ENCODE measurements at regions not wholly inside any gene's neighbourhood (a gene's known extent, or its start where the extent isn't known, plus 50 kb on each side); places are given as distances from the start of the nearest gene placed in this dataset.

DNA sequence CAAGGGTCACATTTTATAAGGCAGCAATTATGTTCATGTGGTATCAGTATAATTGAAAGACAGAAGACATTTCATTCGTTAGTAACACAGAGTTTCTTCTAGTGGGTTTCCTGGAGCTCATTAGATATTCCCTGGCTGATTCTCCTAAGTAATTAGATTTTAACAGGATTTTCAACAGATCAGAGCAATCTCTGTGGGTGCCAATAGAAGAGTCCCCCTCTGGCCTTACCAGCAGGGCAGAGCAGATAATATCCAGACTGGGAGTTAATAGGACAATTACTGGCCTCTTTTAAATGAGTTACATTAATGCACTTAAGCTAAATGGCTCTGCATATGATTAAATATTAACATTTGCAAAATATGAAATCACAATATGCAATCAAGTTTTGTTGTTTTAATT lies 74.2 kb upstream of the FOXD3 start:
- no peak overlapping the region for H3K27ac ChIP-seq (ENCODE audit: low read depth, low read length)
- no peak overlapping the region for H2AFZ ChIP-seq (ENCODE audit: low read length)
- H4K20me1 ChIP-seq (ENCODE audit: insufficient read depth, low read length), result no peaks in the 10 kb centered on the region
- H3K4me3 ChIP-seq (ENCODE audit: insufficient read depth, low read length), result no peak overlapping the region
- no peaks in the 10 kb centered on the region for H3K27me3 ChIP-seq (ENCODE audit: insufficient read depth, low read length)
- no peaks in the 10 kb centered on the region for H3K9me3 ChIP-seq (ENCODE audit: low read depth, low read length)
- H3K4me1 ChIP-seq (ENCODE audit: insufficient read depth, low read length), result no peaks in the 10 kb centered on the region
- TF ChIP-seq CTCF (IDR thresholded peaks at IDR 0.05; ENCODE audit: extremely low read depth, low read depth, low read length), result no peak
- DNase-seq (ENCODE audit: insufficient read length, low spot score, missing footprints), result no peak
- H3K4me2 ChIP-seq (ENCODE audit: insufficient read depth, low read length), result no peak overlapping the region
- H3K79me2 ChIP-seq (ENCODE audit: insufficient read depth, low read length), result no peaks in the 10 kb centered on the region
- H3K36me3 ChIP-seq (ENCODE audit: insufficient read depth, low read length), result no peaks in the 10 kb centered on the region

GRCh38 chr1:63255153-63255552 lies 67.2 kb upstream of the FOXD3 start:
- no peaks in the 10 kb centered on the region for H3K79me2 ChIP-seq (ENCODE audit: insufficient read depth, low read length)
- no peak for TF ChIP-seq CTCF (IDR thresholded peaks at IDR 0.05; ENCODE audit: extremely low read depth, low read depth, low read length)
- no peak overlapping the region for H3K4me2 ChIP-seq (ENCODE audit: insufficient read depth, low read length)
- DNase-seq (ENCODE audit: insufficient read length, low spot score, missing footprints), result no peak
- no peaks in the 10 kb centered on the region for H3K27me3 ChIP-seq (ENCODE audit: insufficient read depth, low read length)
- no peaks in the 10 kb centered on the region for H3K9me3 ChIP-seq (ENCODE audit: low read depth, low read length)
- H3K4me1 ChIP-seq (ENCODE audit: insufficient read depth, low read length), result no peaks in the 10 kb centered on the region
- H2AFZ ChIP-seq (ENCODE audit: low read length), result no peak overlapping the region
- no peaks in the 10 kb centered on the region for H4K20me1 ChIP-seq (ENCODE audit: insufficient read depth, low read length)
- no peaks in the 10 kb centered on the region for H3K36me3 ChIP-seq (ENCODE audit: insufficient read depth, low read length)
- no peak overlapping the region for H3K4me3 ChIP-seq (ENCODE audit: insufficient read depth, low read length)
- H3K27ac ChIP-seq (ENCODE audit: low read depth, low read length), result no peak overlapping the region

DNA sequence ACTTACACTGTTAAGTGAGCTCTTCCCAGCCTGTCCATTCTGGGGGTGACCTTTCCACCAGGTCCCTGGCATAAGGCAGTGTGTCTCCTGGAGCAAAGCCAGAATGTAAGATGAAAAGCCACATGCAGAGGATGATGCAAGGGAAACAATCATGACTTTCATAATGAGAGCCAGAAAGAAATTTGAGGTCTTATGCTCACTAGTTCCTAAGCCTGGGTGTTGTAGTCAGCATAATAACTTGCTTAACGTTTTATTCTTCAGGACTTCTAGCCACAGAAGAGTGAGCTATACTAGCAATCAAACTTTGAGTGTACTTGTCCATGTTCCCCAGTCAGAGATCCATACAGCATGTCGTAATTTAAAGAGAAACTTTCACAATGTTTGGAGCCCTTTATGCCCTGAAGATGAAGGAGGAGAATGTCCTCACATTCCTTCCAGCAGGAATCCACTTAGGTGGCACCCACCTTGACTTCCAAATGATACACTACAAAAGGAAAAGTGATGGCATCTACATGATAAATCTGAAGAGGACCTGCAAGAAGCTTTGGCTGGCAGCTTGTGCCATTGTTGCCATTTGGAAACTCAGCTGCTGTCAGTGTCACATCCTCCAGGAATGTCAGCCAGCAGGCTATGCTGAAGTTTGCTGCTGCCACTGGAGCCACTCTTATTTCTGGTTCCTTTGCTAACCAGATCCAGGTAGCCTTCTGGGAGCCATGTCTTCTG lies 60.5 kb upstream of the FOXD3 start:
- Histone ChIP-seq H3K27me3 (ENCODE audit: insufficient read depth, low read length) (no peaks in the 10 kb centered on the region), H3K4me1 (ENCODE audit: insufficient read depth, low read length) (no peaks in the 10 kb centered on the region), H4K20me1 (ENCODE audit: insufficient read depth, low read length) (no peaks in the 10 kb centered on the region), H3K27ac (ENCODE audit: low read depth, low read length) (no peak overlapping the region), H3K4me3 (ENCODE audit: insufficient read depth, low read length) (no peak overlapping the region), H3K4me2 (ENCODE audit: insufficient read depth, low read length) (no peak overlapping the region), H2AFZ (ENCODE audit: low read length) (no peak overlapping the region), H3K9me3 (ENCODE audit: low read depth, low read length) (no peaks in the 10 kb centered on the region), H3K79me2 (ENCODE audit: insufficient read depth, low read length) (no peaks in the 10 kb centered on the region), H3K36me3 (ENCODE audit: insufficient read depth, low read length) (no peaks in the 10 kb centered on the region)
- TF ChIP-seq CTCF (IDR thresholded peaks at IDR 0.05; ENCODE audit: extremely low read depth, low read depth, low read length), result no peak
- no peak for DNase-seq (ENCODE audit: insufficient read length, low spot score, missing footprints)

DNA sequence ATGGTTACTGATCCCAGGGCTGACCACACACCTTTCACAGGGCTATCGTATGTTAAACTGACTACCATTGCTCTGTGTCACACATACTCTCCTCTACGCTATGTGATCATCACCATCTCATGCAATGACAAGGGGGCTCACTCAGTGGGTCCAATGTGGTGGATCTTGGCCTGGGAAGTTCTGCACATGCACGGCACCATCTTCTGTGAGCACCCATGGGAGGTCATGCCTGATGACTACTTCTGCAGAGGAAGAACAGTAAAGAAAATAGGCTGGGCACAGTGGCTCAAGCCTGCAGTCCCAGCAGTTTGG lies 60.0 kb upstream of the FOXD3 start:
- no peak for TF ChIP-seq CTCF (IDR thresholded peaks at IDR 0.05; ENCODE audit: extremely low read depth, low read depth, low read length)
- H3K4me2 ChIP-seq (ENCODE audit: insufficient read depth, low read length), result no peak overlapping the region
- DNase-seq (ENCODE audit: insufficient read length, low spot score, missing footprints), result no peak

More for the DNA sequence above, 60.0 kb upstream of the FOXD3 start:
- no peak overlapping the region for H3K27ac ChIP-seq (ENCODE audit: low read depth, low read length)
- H2AFZ ChIP-seq (ENCODE audit: low read length), result no peak overlapping the region
- no peaks in the 10 kb centered on the region for H3K9me3 ChIP-seq (ENCODE audit: low read depth, low read length)
- no peaks in the 10 kb centered on the region for H3K79me2 ChIP-seq (ENCODE audit: insufficient read depth, low read length)
- no peak overlapping the region for H3K4me3 ChIP-seq (ENCODE audit: insufficient read depth, low read length)
- H3K27me3 ChIP-seq (ENCODE audit: insufficient read depth, low read length), result no peaks in the 10 kb centered on the region
- no peaks in the 10 kb centered on the region for H4K20me1 ChIP-seq (ENCODE audit: insufficient read depth, low read length)
- H3K36me3 ChIP-seq (ENCODE audit: insufficient read depth, low read length), result no peaks in the 10 kb centered on the region
- no peaks in the 10 kb centered on the region for H3K4me1 ChIP-seq (ENCODE audit: insufficient read depth, low read length)

Data from osteoblast (primary cell).